ENCODE measurements at regions not wholly inside any gene's neighbourhood (a gene's known extent, or its start where the extent isn't known, plus 50 kb on each side); places are given as distances from the start of the nearest gene placed in this dataset.

GRCh38 chr3:94258851-94259250 is 196.0 kb downstream of the NSUN3 start:
- DNase-seq (ENCODE audit: low spot score) = no peak

- no peak for DNase-seq (ENCODE audit: low spot score)
Measured at GRCh38 chr3:94259291-94259690, 196.4 kb downstream of the NSUN3 start.

GRCh38 chr3:94269763-94270162 is 206.9 kb downstream of the NSUN3 start:
- DNase-seq (ENCODE audit: low spot score) = no peak

GRCh38 chr3:94272016-94272415 is 209.2 kb downstream of the NSUN3 start:
- DNase-seq (ENCODE audit: low spot score) = no peak

GRCh38 chr3:94280958-94281357 is 218.1 kb downstream of the NSUN3 start:
- no peak for DNase-seq (ENCODE audit: low spot score)

GRCh38 chr3:94285872-94286271 is 223.0 kb downstream of the NSUN3 start:
- DNase-seq (ENCODE audit: low spot score) = no peak

GRCh38 chr3:94291686-94292085 is 228.8 kb downstream of the NSUN3 start:
- no peak for DNase-seq (ENCODE audit: low spot score)

GRCh38 chr3:94292151-94292550 is 229.3 kb downstream of the NSUN3 start:
- DNase-seq (ENCODE audit: low spot score) = no peak

GRCh38 chr3:94293793-94294195 is 230.9 kb downstream of the NSUN3 start:
- no peak for DNase-seq (ENCODE audit: low spot score)

GRCh38 chr3:94294806-94295205 is 231.9 kb downstream of the NSUN3 start:
- no peak for DNase-seq (ENCODE audit: low spot score)

- no peak for DNase-seq (ENCODE audit: low spot score)
Measured at GRCh38 chr3:94299716-94300115, 236.9 kb downstream of the NSUN3 start.

GRCh38 chr3:94301366-94301765 is 238.5 kb downstream of the NSUN3 start:
- DNase-seq (ENCODE audit: low spot score) = no peak

GRCh38 chr3:94303266-94303665 is 240.4 kb downstream of the NSUN3 start:
- no peak for DNase-seq (ENCODE audit: low spot score)

GRCh38 chr3:94303897-94304296 is 241.0 kb downstream of the NSUN3 start:
- DNase-seq (ENCODE audit: low spot score) = no peak

- no peak for DNase-seq (ENCODE audit: low spot score)
Measured at GRCh38 chr3:94304954-94305353, 242.1 kb downstream of the NSUN3 start.

GRCh38 chr3:94305835-94306611 is 243.2 kb downstream of the NSUN3 start:
- no peak for DNase-seq (ENCODE audit: low spot score)

GRCh38 chr3:94307588-94307987 is 244.7 kb downstream of the NSUN3 start:
- no peak for DNase-seq (ENCODE audit: low spot score)

- no peak for DNase-seq (ENCODE audit: low spot score)
Measured at GRCh38 chr3:94308767-94309166, 245.9 kb downstream of the NSUN3 start.

GRCh38 chr3:94310341-94311135 is 247.7 kb downstream of the NSUN3 start:
- no peak for DNase-seq (ENCODE audit: low spot score)

- DNase-seq (ENCODE audit: low spot score) = no peak
Measured at GRCh38 chr3:94311651-94312050, 248.8 kb downstream of the NSUN3 start.

GRCh38 chr3:94314218-94314883 is 251.5 kb downstream of the NSUN3 start:
- no peak for DNase-seq (ENCODE audit: low spot score)

GRCh38 chr3:94317017-94317416 is 254.2 kb downstream of the NSUN3 start:
- no peak for DNase-seq (ENCODE audit: low spot score)

- DNase-seq (ENCODE audit: low spot score) = no peak
Measured at GRCh38 chr3:94323596-94323995, 260.7 kb downstream of the NSUN3 start.
